ENCODE measurements at regions not wholly inside any gene's neighbourhood (a gene's known extent, or its start where the extent isn't known, plus 50 kb on each side); places are given as distances from the start of the nearest gene placed in this dataset.

- H3K4me3 ChIP-seq (ENCODE audit: low read depth, low read length) = no peak overlapping the region
- no peak for TF ChIP-seq CTCF (IDR thresholded peaks at IDR 0.05; ENCODE audit: insufficient read depth, low read depth, low read length)
- DNase-seq (ENCODE audit: low read depth) = no peak
These were observed 116.5 kb upstream of the LRRC7 start for GRCh38 chr1:69451196-69451595.

DNA sequence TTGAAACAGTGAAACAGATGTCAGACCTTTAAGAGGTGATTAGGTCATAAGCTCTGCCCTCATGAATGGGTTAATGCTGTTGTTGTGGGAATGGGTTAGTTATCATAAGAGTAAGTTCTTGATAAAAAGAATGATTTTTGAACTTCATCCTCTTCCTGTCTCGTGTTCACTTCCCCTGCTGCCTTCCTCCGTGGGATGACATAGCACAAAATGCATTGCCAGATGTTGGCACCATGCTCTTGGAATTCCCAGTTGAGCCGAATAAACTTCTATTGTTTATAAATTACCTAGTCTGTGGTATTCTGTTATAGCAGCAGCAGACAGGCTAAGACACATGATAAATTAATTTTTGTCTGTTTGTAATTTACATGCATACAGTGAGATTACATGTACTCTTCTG lies 112.0 kb upstream of the LRRC7 start:
- DNase-seq (ENCODE audit: low read depth) = no peak
- H3K4me3 ChIP-seq (ENCODE audit: low read depth, low read length) = no peak overlapping the region
- no peak for TF ChIP-seq CTCF (IDR thresholded peaks at IDR 0.05; ENCODE audit: insufficient read depth, low read depth, low read length)

DNA sequence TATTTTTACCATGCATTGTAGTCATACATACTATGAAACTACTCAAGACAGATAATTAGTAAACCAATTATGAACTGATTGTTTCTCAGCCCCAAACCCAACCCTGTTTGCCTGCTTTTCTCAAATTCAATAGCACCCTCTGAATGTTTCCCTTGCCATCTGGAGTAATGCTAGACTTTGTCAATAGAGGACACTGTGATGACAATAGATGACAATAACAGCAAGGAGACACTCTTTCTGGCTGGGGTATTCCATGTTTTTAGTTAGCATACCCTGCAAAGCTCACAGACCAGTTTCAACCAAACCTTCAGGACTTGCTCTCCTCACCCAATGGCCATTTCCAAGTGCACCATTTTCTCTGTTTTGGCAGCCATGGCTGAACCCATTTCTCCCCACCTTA lies 108.5 kb upstream of the LRRC7 start:
- TF ChIP-seq CTCF (IDR thresholded peaks at IDR 0.05; ENCODE audit: insufficient read depth, low read depth, low read length) = peak; percentile 5
- DNase-seq (ENCODE audit: low read depth) = no peak
- no peak overlapping the region for H3K4me3 ChIP-seq (ENCODE audit: low read depth, low read length)

DNA sequence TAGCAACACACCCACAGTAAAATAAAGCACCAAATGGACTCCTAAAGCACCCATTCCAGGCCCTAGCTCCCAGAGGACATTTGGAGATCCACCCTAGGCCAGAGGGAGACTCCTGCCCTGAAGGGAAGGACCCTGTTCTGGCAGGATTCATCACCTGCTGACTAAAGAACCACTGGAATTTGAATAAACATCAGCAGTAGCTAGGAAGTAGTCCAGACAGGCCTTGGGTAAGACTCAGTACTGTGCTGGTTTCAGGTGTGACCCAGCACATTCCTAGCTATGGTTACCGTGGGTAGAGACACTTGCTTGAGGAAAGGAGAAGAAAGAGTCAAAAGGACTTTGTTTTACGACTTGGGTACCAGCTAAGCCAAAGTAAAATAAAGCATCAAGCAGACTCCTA lies 92.7 kb upstream of the LRRC7 start:
- no peak for TF ChIP-seq CTCF (IDR thresholded peaks at IDR 0.05; ENCODE audit: insufficient read depth, low read depth, low read length)
- no peak overlapping the region for H3K4me3 ChIP-seq (ENCODE audit: low read depth, low read length)
- DNase-seq (ENCODE audit: low read depth) = no peak

- no peak overlapping the region for H3K4me3 ChIP-seq (ENCODE audit: low read depth, low read length)
- TF ChIP-seq CTCF (IDR thresholded peaks at IDR 0.05; ENCODE audit: insufficient read depth, low read depth, low read length) = no peak
- DNase-seq (ENCODE audit: low read depth) = no peak
These were observed 88.0 kb upstream of the LRRC7 start for GRCh38 chr1:69479734-69480133.

DNA sequence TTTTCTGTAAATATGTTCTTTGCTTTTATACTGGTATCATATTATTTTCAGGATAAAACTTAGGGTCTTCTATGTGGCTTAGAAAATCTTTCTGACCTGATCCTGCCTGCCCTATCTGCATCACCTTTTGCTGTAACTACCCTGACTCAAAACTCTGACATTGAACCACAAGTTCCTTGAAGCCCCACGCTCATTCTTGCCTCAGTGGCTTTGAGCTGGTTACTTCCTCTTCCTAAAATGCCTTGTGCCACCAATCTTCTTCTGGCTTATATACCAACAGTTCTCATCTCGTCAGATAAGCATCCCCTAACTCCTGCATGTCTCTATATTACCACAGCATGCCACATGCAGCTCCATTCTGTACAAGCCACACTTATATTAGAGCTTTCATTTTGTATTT lies 84.5 kb upstream of the LRRC7 start:
- TF ChIP-seq CTCF (IDR thresholded peaks at IDR 0.05; ENCODE audit: insufficient read depth, low read depth, low read length) = no peak
- no peak for DNase-seq (ENCODE audit: low read depth)
- no peak overlapping the region for H3K4me3 ChIP-seq (ENCODE audit: low read depth, low read length)

DNA sequence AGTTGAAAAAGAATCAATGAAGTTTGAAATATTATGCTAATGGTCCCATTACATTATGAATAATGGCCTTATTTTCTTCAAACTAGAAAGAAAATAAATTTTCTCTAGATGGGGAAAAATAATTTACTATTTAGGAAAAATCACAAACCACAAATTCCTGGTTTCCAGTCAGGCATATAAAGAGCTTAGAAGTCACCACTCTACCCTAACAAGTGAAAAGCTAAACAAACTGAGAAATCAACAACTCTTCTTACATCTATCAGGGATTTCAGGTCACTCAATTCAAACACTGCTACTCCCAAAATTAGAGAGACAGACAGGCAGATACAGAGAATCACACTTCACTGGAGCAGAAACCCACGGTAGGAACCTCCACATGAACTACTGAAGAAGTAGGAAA lies 82.1 kb upstream of the LRRC7 start:
- DNase-seq (ENCODE audit: low read depth) = no peak
- no peak for TF ChIP-seq CTCF (IDR thresholded peaks at IDR 0.05; ENCODE audit: insufficient read depth, low read depth, low read length)
- no peak overlapping the region for H3K4me3 ChIP-seq (ENCODE audit: low read depth, low read length)
